Lung (tissue), 11 donors: ENCODE measurements at regions not wholly inside any gene's neighbourhood (a gene's known extent, or its start where the extent isn't known, plus 50 kb on each side); places are given as distances from the start of the nearest gene placed in this dataset.

Experiments
- ATAC-seq: fragments of 200-7000 bp; cut with Tn5 transposase; one replicate; pipeline ENCODE4 v1.9.1; 2020; ENCODE audit warnings: moderate number of reproducible peaks; ENCODE audit not compliant: insufficient read depth, low FRiP score
- DNase-seq, 3 donors: peaks; one replicate each; pipeline ENCODE4 v3.0.0-alpha.2; 2013 to 2017
- H3K27ac ChIP-seq, 2 donors: one replicate each; pipeline ENCODE4 v1.5.1; 2013; ENCODE audit warnings: mild to moderate bottlenecking in 2 of 2, moderate library complexity in 2 of 2, control low read depth in 1 of 2, inconsistent platforms in 1 of 2, low read depth in 1 of 2, low read length in 1 of 2
- H3K27me3 ChIP-seq, 3 donors: one replicate each; pipeline ENCODE4 v1.5.1; 2013; ENCODE audit warnings: low read length in 2 of 3; ENCODE audit not compliant: control insufficient read depth in 3 of 3, insufficient read depth in 3 of 3
- H3K36me3 ChIP-seq, 4 donors: one replicate each; pipeline ENCODE4 v1.5.1; 2013; ENCODE audit warnings: low read length in 4 of 4, mild to moderate bottlenecking in 1 of 4, moderate library complexity in 1 of 4; ENCODE audit not compliant: control insufficient read depth in 4 of 4, insufficient read depth in 4 of 4
- H3K4me1 ChIP-seq, 5 donors: one replicate each; pipeline ENCODE4 v1.5.1; 2013; ENCODE audit warnings: low read length in 5 of 5, mild to moderate bottlenecking in 2 of 5, moderate library complexity in 1 of 5; ENCODE audit not compliant: control insufficient read depth in 5 of 5, insufficient read depth in 5 of 5
- H3K4me3 ChIP-seq: one replicate; pipeline ENCODE4 v1.5.1; 2013; ENCODE audit warnings: mild to moderate bottlenecking, control low read depth, moderate library complexity
- H3K9ac ChIP-seq, 2 donors: one replicate each; pipeline ENCODE4 v1.5.1; 2013; ENCODE audit warnings: low read length in 2 of 2, control low read depth in 1 of 2; ENCODE audit not compliant: insufficient read depth in 1 of 2
- H3K9me3 ChIP-seq, 4 donors: one replicate each; pipeline ENCODE4 v1.5.1; 2013; ENCODE audit warnings: low read length in 3 of 4, mild to moderate bottlenecking in 1 of 4, moderate library complexity in 1 of 4; ENCODE audit not compliant: control insufficient read depth in 4 of 4, insufficient read depth in 3 of 4
- CTCF ChIP-seq: IDR thresholded peaks from 2 replicates; pipeline ENCODE4 v1.5.1; 2012; ENCODE audit warnings: mild to moderate bottlenecking; ENCODE audit errors: control extremely low read depth, extremely low read depth
- WGBS, 2 donors: extraction: QIAGEN DNeasy Blood & Tissue Kit; methylation state at CpG; one replicate each; pipeline ENCODE4 v1.1.7; 2013; 5-methylcytosine and 5-hydroxymethylcytosine counted together
- donor health status: control.
- donor health status: control.
- donor health status: Bipolar disorder and iron deficiency.
- donor health status: healthy.
- donor health status: DM: yes; HTN: yes; CAD: no.

DNA sequence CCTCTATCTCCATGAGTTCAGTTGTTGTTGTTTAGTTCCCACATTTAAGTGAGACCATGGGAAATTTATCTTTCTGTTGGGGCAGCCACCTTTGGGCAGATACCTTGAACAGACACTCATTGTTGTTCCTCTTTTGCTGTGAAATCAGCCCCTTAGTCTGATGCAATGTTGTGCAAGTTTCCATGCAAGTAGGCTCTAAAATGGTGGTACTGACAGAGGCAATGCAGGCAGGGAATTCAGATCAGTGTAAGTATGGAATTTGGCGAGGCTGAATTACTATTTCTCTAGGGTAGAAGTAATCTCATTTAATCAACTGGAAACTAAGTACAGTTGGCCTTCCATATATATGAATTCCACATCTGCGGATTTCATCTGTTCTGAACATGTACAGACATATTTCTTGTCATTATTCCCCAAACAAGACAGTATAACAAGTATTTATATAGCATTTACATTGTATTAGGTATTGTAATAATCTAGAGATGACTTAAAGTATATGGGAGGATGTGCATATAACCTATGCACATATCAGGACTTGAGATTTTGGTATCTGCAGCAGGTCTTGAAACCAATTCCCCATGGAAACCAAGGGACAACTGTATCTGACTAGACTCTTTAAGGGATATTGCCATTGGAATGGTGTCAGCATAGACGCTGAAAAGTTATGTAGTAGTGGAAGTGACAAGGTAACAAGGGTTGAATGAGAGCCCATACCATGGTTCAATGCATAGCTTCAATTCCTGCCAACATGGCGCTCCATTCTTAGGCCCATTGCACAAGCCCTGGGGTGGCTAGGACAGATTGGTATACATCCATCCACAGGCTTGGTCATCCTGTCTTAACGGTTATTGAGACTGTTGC is 281.5 kb upstream of the HTR2A start:
- Histone ChIP-seq H3K27ac (no peak overlapping the region), H3K9ac (no peak overlapping the region), H3K36me3 (no peaks in the 10 kb centered on the region), H3K27me3 (no peaks in the 10 kb centered on the region), H3K9me3 (no peaks in the 10 kb centered on the region), H3K4me1 (peaks cover 0 to 4% (median 0%) of the 10 kb centered on the region in 5 donors), H3K4me3 (no peak overlapping the region)
- TF ChIP-seq CTCF: no peak
- no peak for DNase-seq
- no peak for ATAC-seq
- 69 to 74% methylated on average over 5 of the region's 5 CpGs for WGBS, 2 donors

DNA sequence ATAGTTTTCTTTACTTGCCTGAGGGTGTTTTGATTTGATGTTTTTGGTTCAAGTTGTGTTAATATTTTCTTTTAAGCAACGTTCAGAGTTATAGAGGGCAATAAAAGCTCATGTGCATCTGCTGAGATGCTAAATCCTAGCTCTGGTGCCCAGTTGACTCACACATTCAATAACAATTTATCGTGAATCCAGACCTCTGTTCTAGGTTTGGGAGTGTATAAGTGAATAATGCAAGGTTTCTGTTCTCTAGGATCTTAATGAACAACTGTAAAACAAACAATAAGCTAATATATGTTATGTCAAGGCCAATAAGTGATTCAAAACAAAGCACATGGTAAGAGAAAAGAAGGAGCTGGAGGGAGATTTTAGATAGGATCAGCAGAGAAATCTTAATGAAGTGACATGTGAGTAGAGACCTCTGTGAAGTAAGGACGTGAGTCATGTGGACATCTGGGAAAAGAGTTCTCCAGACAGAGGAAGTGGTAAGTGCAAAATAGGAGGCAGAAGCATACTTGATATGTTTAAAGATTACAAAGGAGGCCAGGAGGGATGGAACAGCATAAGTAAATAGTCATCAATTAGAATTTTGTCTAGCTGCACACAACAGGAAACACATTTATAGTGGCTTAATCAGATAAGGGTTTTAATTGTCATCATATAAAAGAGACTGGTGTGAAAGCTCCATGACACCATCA is 278.5 kb upstream of the HTR2A start:
- Histone ChIP-seq H3K36me3 (no peaks in the 10 kb centered on the region), H3K27me3 (no peaks in the 10 kb centered on the region), H3K27ac (no peak overlapping the region), H3K4me3 (no peak overlapping the region), H3K4me1 (peaks cover 0 to 11% (median 0%) of the 10 kb centered on the region in 5 donors), H3K9ac (no peak overlapping the region), H3K9me3 (no peaks in the 10 kb centered on the region)
- 40 to 59% methylated on average over 3 of the region's 3 CpGs for WGBS, 2 donors
- DNase-seq (peak in 2 of 3 donors; percentile 93 to 95), ATAC-seq (no peak)
- TF ChIP-seq CTCF: no peak

DNA sequence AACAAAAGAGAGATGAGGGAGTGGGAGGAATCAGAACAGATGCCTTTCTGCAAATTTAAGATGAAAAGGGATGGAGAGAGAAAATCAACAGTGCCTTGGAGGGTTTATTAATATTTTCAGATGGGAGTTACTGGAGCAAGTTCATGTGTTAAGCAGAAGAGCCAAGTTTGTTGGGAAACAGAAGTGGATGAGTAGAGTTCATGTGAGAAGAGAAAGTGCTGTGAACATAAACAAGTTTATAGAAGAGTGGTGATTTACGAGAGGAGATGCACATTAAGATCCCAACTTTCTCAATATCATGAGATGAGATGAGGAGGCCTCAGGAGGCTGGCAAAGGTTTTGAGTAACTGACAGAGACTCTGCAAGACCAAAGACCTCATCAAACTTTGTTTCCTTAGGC is 274.1 kb upstream of the HTR2A start:
- Histone ChIP-seq H3K36me3 (no peaks in the 10 kb centered on the region), H3K27me3 (no peaks in the 10 kb centered on the region), H3K4me1 (peaks cover 0 to 32% (median 2%) of the 10 kb centered on the region in 5 donors), H3K9me3 (no peaks in the 10 kb centered on the region), H3K4me3 (no peak overlapping the region), H3K27ac (no peak overlapping the region), H3K9ac (no peak overlapping the region)
- 67 to 92% methylated on average over 1 of the region's 1 CpG for WGBS, 2 donors
- ATAC-seq: no peak
- no peak for TF ChIP-seq CTCF
- DNase-seq: no peak
